ENCODE measurements at regions not wholly inside any gene's neighbourhood (a gene's known extent, or its start where the extent isn't known, plus 50 kb on each side); places are given as distances from the start of the nearest gene placed in this dataset.

GRCh38 chr5:110201791-110202190 lies 512.1 kb downstream of the MAN2A1 start:
- Histone ChIP-seq H3K4me3 (no peak overlapping the region), H3K27me3 (no peaks in the 10 kb centered on the region), H3K27ac (no peak overlapping the region), H3K9me3 (no peaks in the 10 kb centered on the region), H3K36me3 (no peaks in the 10 kb centered on the region), H3K4me1 (no peaks in the 10 kb centered on the region)
- intact Hi-C loops (cut with DNase I) = no loop called here
- DNase-seq (ENCODE audit: low spot score in 2 of 2) = no peak
- TF ChIP-seq, protein P1, sequence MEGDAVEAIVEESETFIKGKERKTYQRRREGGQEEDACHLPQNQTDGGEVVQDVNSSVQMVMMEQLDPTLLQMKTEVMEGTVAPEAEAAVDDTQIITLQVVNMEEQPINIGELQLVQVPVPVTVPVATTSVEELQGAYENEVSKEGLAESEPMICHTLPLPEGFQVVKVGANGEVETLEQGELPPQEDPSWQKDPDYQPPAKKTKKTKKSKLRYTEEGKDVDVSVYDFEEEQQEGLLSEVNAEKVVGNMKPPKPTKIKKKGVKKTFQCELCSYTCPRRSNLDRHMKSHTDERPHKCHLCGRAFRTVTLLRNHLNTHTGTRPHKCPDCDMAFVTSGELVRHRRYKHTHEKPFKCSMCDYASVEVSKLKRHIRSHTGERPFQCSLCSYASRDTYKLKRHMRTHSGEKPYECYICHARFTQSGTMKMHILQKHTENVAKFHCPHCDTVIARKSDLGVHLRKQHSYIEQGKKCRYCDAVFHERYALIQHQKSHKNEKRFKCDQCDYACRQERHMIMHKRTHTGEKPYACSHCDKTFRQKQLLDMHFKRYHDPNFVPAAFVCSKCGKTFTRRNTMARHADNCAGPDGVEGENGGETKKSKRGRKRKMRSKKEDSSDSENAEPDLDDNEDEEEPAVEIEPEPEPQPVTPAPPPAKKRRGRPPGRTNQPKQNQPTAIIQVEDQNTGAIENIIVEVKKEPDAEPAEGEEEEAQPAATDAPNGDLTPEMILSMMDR (IDR thresholded peaks at IDR 0.05) = no peak

DNA sequence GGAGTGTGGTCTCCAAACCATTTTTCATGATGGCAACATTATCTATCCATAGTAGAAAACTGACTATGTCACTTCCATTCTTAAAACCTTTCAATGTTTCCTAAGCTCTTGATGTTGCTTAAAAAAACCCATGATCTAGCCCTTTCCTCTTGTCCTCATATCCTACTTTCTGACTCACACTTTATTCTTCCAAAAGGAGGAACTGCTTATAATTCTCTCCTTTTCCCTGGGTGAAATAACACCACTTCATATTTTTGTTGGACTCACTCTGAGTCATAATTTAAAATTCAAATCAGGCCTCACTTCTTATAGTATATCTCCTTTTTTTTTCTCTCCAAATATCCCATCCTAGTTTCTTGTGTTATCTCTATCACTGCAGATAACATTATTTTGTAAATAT lies 513.9 kb downstream of the MAN2A1 start:
- Histone ChIP-seq H3K36me3 (no peaks in the 10 kb centered on the region), H3K4me3 (no peak overlapping the region), H3K27me3 (no peaks in the 10 kb centered on the region), H3K27ac (no peak overlapping the region), H3K4me1 (no peaks in the 10 kb centered on the region), H3K9me3 (no peaks in the 10 kb centered on the region)
- TF ChIP-seq, protein P1 (IDR thresholded peaks at IDR 0.05) = no peak
- intact Hi-C loops (cut with DNase I) = no loop called here
- DNase-seq (ENCODE audit: low spot score in 2 of 2) = no peak

GRCh38 chr5:110209401-110209800 lies 517.1 kb downstream of the TMEM232 start:
- H3K4me3 ChIP-seq = no peak overlapping the region
- H3K9me3 ChIP-seq = peaks cover 0 to 6% of the 10 kb centered on the region in 2 donors
- TF ChIP-seq, protein P1 (IDR thresholded peaks at IDR 0.05) = no peak
- H3K4me1 ChIP-seq = no peaks in the 10 kb centered on the region
- no peaks in the 10 kb centered on the region for H3K36me3 ChIP-seq
- intact Hi-C loops (cut with DNase I) = no loop called here
- no peaks in the 10 kb centered on the region for H3K27me3 ChIP-seq
- DNase-seq (ENCODE audit: low spot score in 2 of 2) = no peak
- H3K27ac ChIP-seq = no peak overlapping the region

DNA sequence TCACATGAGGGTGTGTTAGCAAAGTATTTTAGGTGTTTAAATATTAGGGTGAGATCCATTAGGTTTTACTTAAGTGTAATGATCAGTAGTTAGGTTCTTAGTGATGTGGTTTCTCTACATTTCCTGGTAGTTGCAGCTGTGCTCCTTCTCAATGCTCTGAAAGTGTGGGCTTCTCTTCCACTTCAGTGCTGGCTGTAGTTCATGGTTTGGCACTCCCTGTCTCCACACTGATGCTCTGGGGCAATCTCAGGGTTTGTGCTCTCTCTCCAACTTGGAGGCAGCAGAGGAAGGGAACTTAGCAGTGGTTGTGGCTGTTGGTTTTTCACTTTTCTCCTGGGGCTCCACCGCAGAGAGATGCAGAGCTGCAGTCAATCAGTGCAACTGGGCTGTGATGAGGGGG lies 507.5 kb downstream of the TMEM232 start:
- Histone ChIP-seq H3K27ac (no peak overlapping the region), H3K4me1 (no peaks in the 10 kb centered on the region), H3K4me3 (no peak overlapping the region), H3K9me3 (peaks cover 6 to 52% of the 10 kb centered on the region in 2 donors), H3K27me3 (no peaks in the 10 kb centered on the region), H3K36me3 (no peaks in the 10 kb centered on the region)
- TF ChIP-seq, protein P1 (IDR thresholded peaks at IDR 0.05) = no peak
- no peak for DNase-seq (ENCODE audit: low spot score in 2 of 2)
- intact Hi-C loops (cut with DNase I) = no loop called here

- H3K9me3 ChIP-seq = peaks cover 6 to 52% of the 10 kb centered on the region in 2 donors
- DNase-seq (ENCODE audit: low spot score in 2 of 2) = no peak
- H3K4me3 ChIP-seq = no peak overlapping the region
- H3K36me3 ChIP-seq = no peaks in the 10 kb centered on the region
- intact Hi-C loops (cut with DNase I) = no loop called here
- TF ChIP-seq, protein P1 (IDR thresholded peaks at IDR 0.05) = no peak
- H3K27me3 ChIP-seq = no peaks in the 10 kb centered on the region
- no peaks in the 10 kb centered on the region for H3K4me1 ChIP-seq
- H3K27ac ChIP-seq = no peak overlapping the region
Observed at GRCh38 chr5:110219769-110220168, 506.7 kb downstream of the TMEM232 start.

GRCh38 chr5:110221036-110221435 lies 505.4 kb downstream of the TMEM232 start:
- Histone ChIP-seq H3K4me3 (no peak overlapping the region), H3K9me3 (peaks cover 6 to 45% of the 10 kb centered on the region in 2 donors), H3K36me3 (no peaks in the 10 kb centered on the region), H3K27ac (no peak overlapping the region), H3K27me3 (no peaks in the 10 kb centered on the region), H3K4me1 (no peaks in the 10 kb centered on the region)
- no peak for DNase-seq (ENCODE audit: low spot score in 2 of 2)
- intact Hi-C loops (cut with DNase I) = no loop called here
- TF ChIP-seq, protein P1 (IDR thresholded peaks at IDR 0.05) = no peak
